ENCODE measurements at regions not wholly inside any gene's neighbourhood (a gene's known extent, or its start where the extent isn't known, plus 50 kb on each side); places are given as distances from the start of the nearest gene placed in this dataset.
A peak's percentile ranks its signal among the peaks of the same experiment; 100 is the strongest.
"Not testable (repeated sequence)": the region's sequence is repeated elsewhere in the genome, so short reads cannot be mapped to it uniquely, and the experiment has no call there.

- TF ChIP-seq CTCF (IDR thresholded peaks at IDR 0.05): no peak
- no peak for DNase-seq (ENCODE audit: low spot score)
- ATAC-seq (ENCODE audit: insufficient number of reproducible peaks, low FRiP score, low read depth): no peak
- no peak overlapping the region for H3K4me3 ChIP-seq
- no peaks in the 10 kb centered on the region for H3K36me3 ChIP-seq
- peak overlapping the region in 1 of 2 donors; percentile 0 for H3K27ac ChIP-seq
- H3K4me1 ChIP-seq (ENCODE audit: control insufficient read depth in 1 of 2, low read depth in 2 of 2): peaks cover 0 to 8% of the 10 kb centered on the region in 2 donors
- H3K27me3 ChIP-seq (replicated peaks; ENCODE audit: insufficient read depth): no peaks in the 10 kb centered on the region
- no peaks in the 10 kb centered on the region for H3K9me3 ChIP-seq
Measured at GRCh38 chr1:234848972-234849649, 239.1 kb upstream of the IRF2BP2 start.

GRCh38 chr1:234846813-234847212, 236.8 kb upstream of the IRF2BP2 start:
- not testable (repeated sequence) for H3K27me3 ChIP-seq (replicated peaks; ENCODE audit: insufficient read depth); H3K9me3 ChIP-seq; H3K27ac ChIP-seq; DNase-seq (ENCODE audit: low spot score); ATAC-seq (ENCODE audit: insufficient number of reproducible peaks, low FRiP score, low read depth); H3K4me1 ChIP-seq (ENCODE audit: control insufficient read depth in 1 of 2, low read depth in 2 of 2); H3K36me3 ChIP-seq; H3K4me3 ChIP-seq

- TF ChIP-seq CTCF (IDR thresholded peaks at IDR 0.05): no peak
- no peak overlapping the region for H3K27ac ChIP-seq
- H3K4me3 ChIP-seq: no peak overlapping the region
- H3K4me1 ChIP-seq (ENCODE audit: control insufficient read depth in 1 of 2, low read depth in 2 of 2): peaks cover 0 to 6% of the 10 kb centered on the region in 2 donors
- no peaks in the 10 kb centered on the region for H3K36me3 ChIP-seq
- no peak for ATAC-seq (ENCODE audit: insufficient number of reproducible peaks, low FRiP score, low read depth)
- no peaks in the 10 kb centered on the region for H3K27me3 ChIP-seq (replicated peaks; ENCODE audit: insufficient read depth)
- H3K9me3 ChIP-seq: no peaks in the 10 kb centered on the region
- no peak for DNase-seq (ENCODE audit: low spot score)
Measured at GRCh38 chr1:234845836-234846235, 235.9 kb upstream of the IRF2BP2 start.

- no peaks in the 10 kb centered on the region for H3K36me3 ChIP-seq
- no peak for TF ChIP-seq CTCF (IDR thresholded peaks at IDR 0.05)
- H3K4me3 ChIP-seq: no peak overlapping the region
- H3K9me3 ChIP-seq: no peaks in the 10 kb centered on the region
- no peak for DNase-seq (ENCODE audit: low spot score)
- ATAC-seq (ENCODE audit: insufficient number of reproducible peaks, low FRiP score, low read depth): no peak
- no peak overlapping the region for H3K27ac ChIP-seq
- H3K4me1 ChIP-seq (ENCODE audit: control insufficient read depth in 1 of 2, low read depth in 2 of 2): peaks cover 0 to 6% of the 10 kb centered on the region in 2 donors
- no peaks in the 10 kb centered on the region for H3K27me3 ChIP-seq (replicated peaks; ENCODE audit: insufficient read depth)
Measured at GRCh38 chr1:234845097-234845660, 235.2 kb upstream of the IRF2BP2 start.

GRCh38 chr1:234844479-234845031, 234.6 kb upstream of the IRF2BP2 start:
- Histone ChIP-seq H3K27me3 (replicated peaks; ENCODE audit: insufficient read depth) (no peaks in the 10 kb centered on the region), H3K36me3 (no peaks in the 10 kb centered on the region), H3K4me1 (ENCODE audit: control insufficient read depth in 1 of 2, low read depth in 2 of 2) (peaks cover 0 to 6% of the 10 kb centered on the region in 2 donors), H3K27ac (no peak overlapping the region), H3K4me3 (no peak overlapping the region), H3K9me3 (no peaks in the 10 kb centered on the region)
- DNase-seq (ENCODE audit: low spot score): no peak
- ATAC-seq (ENCODE audit: insufficient number of reproducible peaks, low FRiP score, low read depth): no peak
- TF ChIP-seq CTCF (IDR thresholded peaks at IDR 0.05): no peak

Data from thoracic aorta (tissue), 2 donors.